Activated T-helper 9 cell treated with anti-CD3 and anti-CD28 coated beads, Interleukin-2, amount 50 U/mL, for 16 hours (primary cell): ENCODE measurements at regions not wholly inside any gene's neighbourhood (a gene's known extent, or its start where the extent isn't known, plus 50 kb on each side); places are given as distances from the start of the nearest gene placed in this dataset.
A peak's percentile ranks its signal among the peaks of the same experiment; 100 is the strongest.
"Not testable (repeated sequence)": the region's sequence is repeated elsewhere in the genome, so short reads cannot be mapped to it uniquely, and the experiment has no call there.

Experiments
- DNase-seq: peaks from one replicate; pipeline ENCODE4 v3.0.0-alpha.2; 2020; ENCODE audit warnings: low read depth

- DNase-seq, result no peak
These were observed 79.1 kb upstream of the ALX4 start for GRCh38 chr11:44388828-44389657.

GRCh38 chr11:44389963-44390605 lies 80.1 kb upstream of the ALX4 start:
- DNase-seq, result no peak

- not testable (repeated sequence) for DNase-seq
These were observed 81.1 kb upstream of the ALX4 start for GRCh38 chr11:44391004-44391403.

- not testable (repeated sequence) for DNase-seq
These were observed 86.8 kb upstream of the ALX4 start for GRCh38 chr11:44396746-44397145.

- DNase-seq, result no peak
These were observed 87.7 kb upstream of the ALX4 start for GRCh38 chr11:44397586-44398178.

- peak; percentile 2 for DNase-seq
These were observed 88.5 kb upstream of the ALX4 start for GRCh38 chr11:44398266-44399030.

- DNase-seq, result no peak
These were observed 90.0 kb upstream of the ALX4 start for GRCh38 chr11:44399968-44400367.

- no peak for DNase-seq
These were observed 90.5 kb upstream of the ALX4 start for GRCh38 chr11:44400431-44400830.

- DNase-seq, result no peak
These were observed 92.6 kb upstream of the ALX4 start for GRCh38 chr11:44402466-44403075.

GRCh38 chr11:44403176-44403575 lies 93.2 kb upstream of the ALX4 start:
- DNase-seq, result no peak

GRCh38 chr11:44403587-44404273 lies 93.8 kb upstream of the ALX4 start:
- DNase-seq, result no peak

GRCh38 chr11:44404301-44404700 lies 94.4 kb upstream of the ALX4 start:
- no peak for DNase-seq

GRCh38 chr11:44404736-44405395 lies 94.9 kb upstream of the ALX4 start:
- DNase-seq, result no peak

GRCh38 chr11:44407211-44407996 lies 97.5 kb upstream of the ALX4 start:
- DNase-seq, result no peak

- DNase-seq, result no peak
These were observed 98.2 kb upstream of the ALX4 start for GRCh38 chr11:44408141-44408540.

GRCh38 chr11:44408711-44409470 lies 99.0 kb upstream of the ALX4 start:
- DNase-seq, result no peak

- no peak for DNase-seq
These were observed 99.8 kb upstream of the ALX4 start for GRCh38 chr11:44409558-44410236.

GRCh38 chr11:44416776-44417175 lies 106.8 kb upstream of the ALX4 start:
- no peak for DNase-seq
